BLaER1 (cell line): ENCODE measurements at regions not wholly inside any gene's neighbourhood (a gene's known extent, or its start where the extent isn't known, plus 50 kb on each side); places are given as distances from the start of the nearest gene placed in this dataset.
"Not testable (repeated sequence)": the region's sequence is repeated elsewhere in the genome, so short reads cannot be mapped to it uniquely, and the experiment has no call there.

Experiments used
- H3K27ac ChIP-seq: shearing (Covaris generic); formaldehyde crosslinking; 2 replicates; pipeline ENCODE4 v1.8.1; 2022
- H3K27me3 ChIP-seq: shearing (Covaris generic); formaldehyde crosslinking; 2 replicates; pipeline ENCODE4 v1.8.1; 2022
- H3K36me3 ChIP-seq: shearing (Covaris generic); formaldehyde crosslinking; 2 replicates; pipeline ENCODE4 v1.8.1; 2022
- H3K4me1 ChIP-seq: shearing (Covaris generic); formaldehyde crosslinking; 2 replicates; pipeline ENCODE4 v1.8.1; 2022
- H3K4me2 ChIP-seq: shearing (Covaris generic); formaldehyde crosslinking; 2 replicates; pipeline ENCODE4 v1.8.1; 2022
- H3K4me3 ChIP-seq: shearing (Covaris generic); formaldehyde crosslinking; 2 replicates; pipeline ENCODE4 v1.8.1; 2022
- H3K9ac ChIP-seq: shearing (Covaris generic); formaldehyde crosslinking; 2 replicates; pipeline ENCODE4 v1.8.1; 2022
- H3K9me3 ChIP-seq: shearing (Covaris generic); formaldehyde crosslinking; 2 replicates; pipeline ENCODE4 v1.8.1; 2022
- H4K20me1 ChIP-seq: shearing (Covaris generic); formaldehyde crosslinking; 2 replicates; pipeline ENCODE4 v1.8.1; 2022
- Cebpa-rat ChIP-seq: shearing (Covaris generic); IDR thresholded peaks from 2 replicates; pipeline ENCODE4 v1.8.1; 2022

- H3K4me1 ChIP-seq = peaks cover 7% of the 10 kb centered on the region; the same call in 1 of the 2 replicates
- no peak overlapping the region for H3K27ac ChIP-seq
- no peaks in the 10 kb centered on the region for H4K20me1 ChIP-seq
- no peak overlapping the region for H3K9ac ChIP-seq
- TF ChIP-seq Cebpa-rat = no peak
- no peaks in the 10 kb centered on the region for H3K36me3 ChIP-seq
- no peaks in the 10 kb centered on the region for H3K27me3 ChIP-seq
- H3K4me3 ChIP-seq = no peak overlapping the region
- no peak overlapping the region for H3K4me2 ChIP-seq
- peaks cover 4% of the 10 kb centered on the region; the same call in 1 of the 2 replicates for H3K9me3 ChIP-seq
Observed at GRCh38 chr5:17121776-17122175, 95.7 kb upstream of the BASP1 start.

GRCh38 chr5:17123010-17123409, 94.4 kb upstream of the BASP1 start:
- Histone ChIP-seq H3K27ac (no peak overlapping the region), H3K4me2 (no peak overlapping the region), H3K4me1 (peaks cover 7% of the 10 kb centered on the region; the same call in 1 of the 2 replicates), H3K4me3 (no peak overlapping the region), H3K27me3 (no peaks in the 10 kb centered on the region), H4K20me1 (no peaks in the 10 kb centered on the region), H3K9ac (no peak overlapping the region), H3K9me3 (peaks cover 4% of the 10 kb centered on the region; the same call in 1 of the 2 replicates), H3K36me3 (no peaks in the 10 kb centered on the region)
- TF ChIP-seq Cebpa-rat = no peak

GRCh38 chr5:17123773-17124172, 93.7 kb upstream of the BASP1 start:
- H3K4me3 ChIP-seq, H3K27ac ChIP-seq, H3K9ac ChIP-seq, H3K27me3 ChIP-seq, H3K4me2 ChIP-seq, H3K4me1 ChIP-seq, H3K9me3 ChIP-seq, H3K36me3 ChIP-seq, H4K20me1 ChIP-seq: not testable (repeated sequence)

DNA sequence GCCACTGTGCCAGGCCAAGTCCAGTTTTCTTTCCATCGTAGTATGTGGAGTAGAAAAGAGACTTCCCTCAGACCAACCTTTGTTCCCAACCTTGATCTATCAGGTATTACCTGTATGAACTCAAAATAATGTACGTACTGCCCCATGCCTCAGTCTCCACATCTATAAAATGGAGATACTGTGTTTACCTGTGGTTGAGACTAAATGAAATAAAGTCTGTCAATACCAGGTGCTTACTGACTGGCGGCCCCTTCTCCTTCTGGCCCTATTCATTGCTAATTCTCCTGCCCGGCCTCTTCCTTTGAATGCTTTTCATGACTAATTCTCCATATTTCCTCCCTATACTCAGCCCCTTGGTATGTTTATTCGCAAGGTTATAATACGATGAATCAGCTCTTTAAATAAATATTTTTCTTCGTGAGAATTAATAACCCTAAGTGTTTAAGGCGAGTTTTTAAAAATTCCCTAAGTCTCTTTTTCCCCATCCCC, 89.6 kb upstream of the BASP1 start:
- Histone ChIP-seq H3K4me2 (no peak overlapping the region), H3K27me3 (no peaks in the 10 kb centered on the region), H3K4me1 (peaks cover 13% of the 10 kb centered on the region), H3K9me3 (peaks cover 4% of the 10 kb centered on the region; the same call in 1 of the 2 replicates), H3K36me3 (no peaks in the 10 kb centered on the region), H3K9ac (no peak overlapping the region), H4K20me1 (no peaks in the 10 kb centered on the region), H3K4me3 (no peak overlapping the region), H3K27ac (no peak overlapping the region)
- TF ChIP-seq Cebpa-rat = no peak

DNA sequence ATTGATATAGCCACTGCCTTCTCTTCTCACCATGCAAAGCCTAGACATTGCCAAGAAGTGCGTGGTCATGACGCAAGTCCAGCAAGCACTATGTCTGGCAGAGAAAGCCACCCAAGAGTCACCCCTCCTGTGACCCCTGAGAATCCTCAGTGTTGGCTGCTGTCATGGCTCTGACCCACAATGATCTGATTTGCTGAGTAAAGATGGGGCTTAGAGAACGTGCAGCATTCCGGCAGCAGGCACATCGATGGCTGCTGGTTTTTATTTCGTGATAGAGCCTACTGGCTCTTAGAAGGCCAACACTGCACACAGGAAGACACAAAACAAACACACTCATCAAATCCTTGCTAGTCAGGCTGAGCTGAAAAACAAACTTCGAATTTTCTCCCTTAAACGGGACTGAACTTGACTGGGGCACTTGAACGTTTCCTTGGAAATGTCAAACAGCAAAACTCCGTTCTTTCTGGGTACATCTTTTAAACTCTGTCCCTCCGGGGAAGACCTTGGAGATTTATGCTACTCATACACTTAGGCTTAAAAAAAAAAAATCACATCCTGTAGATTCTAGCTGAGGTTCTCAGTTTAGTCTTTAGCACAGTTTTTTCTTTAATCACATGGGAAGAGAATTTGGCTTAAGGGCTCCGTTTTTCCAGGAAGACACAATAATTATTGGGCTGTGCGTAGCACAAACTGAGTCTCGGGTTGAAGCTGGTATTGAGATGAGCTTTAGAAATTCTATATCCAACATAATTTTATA, 88.2 kb upstream of the BASP1 start:
- no peak for TF ChIP-seq Cebpa-rat
- no peak overlapping the region for H3K4me2 ChIP-seq
- H3K9ac ChIP-seq = no peak overlapping the region
- H3K36me3 ChIP-seq = no peaks in the 10 kb centered on the region
- no peaks in the 10 kb centered on the region for H3K27me3 ChIP-seq
- no peaks in the 10 kb centered on the region for H3K9me3 ChIP-seq
- H4K20me1 ChIP-seq = no peaks in the 10 kb centered on the region
- no peak overlapping the region for H3K27ac ChIP-seq
- H3K4me3 ChIP-seq = no peak overlapping the region
- peaks cover 13% of the 10 kb centered on the region for H3K4me1 ChIP-seq

DNA sequence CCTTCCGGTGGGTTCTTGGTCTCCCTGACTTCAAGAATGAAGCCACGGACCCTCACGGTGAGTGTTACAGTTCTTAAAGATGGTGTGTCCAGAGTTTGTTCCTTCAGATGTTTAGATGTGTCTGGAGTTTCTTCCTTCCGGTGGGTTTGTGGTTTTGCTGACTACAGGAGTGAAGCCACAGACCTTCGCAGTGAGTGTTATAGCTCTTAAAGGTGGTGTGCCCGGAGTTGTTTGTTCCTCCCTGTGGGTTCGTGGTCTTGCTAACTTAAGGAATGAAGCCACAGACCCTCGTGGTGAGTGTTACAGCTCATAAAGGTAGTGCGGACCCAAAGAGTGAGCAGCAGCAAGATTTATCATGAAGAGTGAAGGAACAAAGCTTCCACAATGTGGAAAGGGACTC, 87.1 kb upstream of the BASP1 start:
- H3K9ac ChIP-seq, H3K36me3 ChIP-seq, H3K27ac ChIP-seq, H3K4me3 ChIP-seq, H3K9me3 ChIP-seq, H4K20me1 ChIP-seq, H3K27me3 ChIP-seq: not testable (repeated sequence)
- peak overlapping the region; percentile 59 for H3K4me2 ChIP-seq
- peaks cover 13% of the 10 kb centered on the region for H3K4me1 ChIP-seq

GRCh38 chr5:17132444-17133083, 84.9 kb upstream of the BASP1 start:
- no peaks in the 10 kb centered on the region for H3K36me3 ChIP-seq
- no peak for TF ChIP-seq Cebpa-rat
- H3K4me3 ChIP-seq = no peak overlapping the region
- H3K27ac ChIP-seq = no peak overlapping the region
- no peak overlapping the region for H3K4me2 ChIP-seq
- no peaks in the 10 kb centered on the region for H3K9me3 ChIP-seq
- H4K20me1 ChIP-seq = no peaks in the 10 kb centered on the region
- H3K4me1 ChIP-seq = peaks cover 13% of the 10 kb centered on the region
- H3K9ac ChIP-seq = no peak overlapping the region
- no peaks in the 10 kb centered on the region for H3K27me3 ChIP-seq

GRCh38 chr5:17135050-17135449, 82.4 kb upstream of the BASP1 start:
- TF ChIP-seq Cebpa-rat = no peak
- no peak overlapping the region for H3K4me3 ChIP-seq
- no peaks in the 10 kb centered on the region for H4K20me1 ChIP-seq
- H3K4me1 ChIP-seq = peaks cover 10% of the 10 kb centered on the region
- no peak overlapping the region for H3K27ac ChIP-seq
- no peaks in the 10 kb centered on the region for H3K36me3 ChIP-seq
- H3K27me3 ChIP-seq = no peaks in the 10 kb centered on the region
- H3K4me2 ChIP-seq = no peak overlapping the region
- H3K9me3 ChIP-seq = no peaks in the 10 kb centered on the region
- no peak overlapping the region for H3K9ac ChIP-seq

- Histone ChIP-seq H3K4me1 (no peaks in the 10 kb centered on the region), H3K36me3 (no peaks in the 10 kb centered on the region), H4K20me1 (no peaks in the 10 kb centered on the region), H3K27me3 (no peaks in the 10 kb centered on the region), H3K27ac (no peak overlapping the region), H3K4me3 (no peak overlapping the region), H3K4me2 (no peak overlapping the region), H3K9ac (no peak overlapping the region), H3K9me3 (no peaks in the 10 kb centered on the region)
- no peak for TF ChIP-seq Cebpa-rat
Observed at GRCh38 chr5:17143335-17143734, 74.1 kb upstream of the BASP1 start.

DNA sequence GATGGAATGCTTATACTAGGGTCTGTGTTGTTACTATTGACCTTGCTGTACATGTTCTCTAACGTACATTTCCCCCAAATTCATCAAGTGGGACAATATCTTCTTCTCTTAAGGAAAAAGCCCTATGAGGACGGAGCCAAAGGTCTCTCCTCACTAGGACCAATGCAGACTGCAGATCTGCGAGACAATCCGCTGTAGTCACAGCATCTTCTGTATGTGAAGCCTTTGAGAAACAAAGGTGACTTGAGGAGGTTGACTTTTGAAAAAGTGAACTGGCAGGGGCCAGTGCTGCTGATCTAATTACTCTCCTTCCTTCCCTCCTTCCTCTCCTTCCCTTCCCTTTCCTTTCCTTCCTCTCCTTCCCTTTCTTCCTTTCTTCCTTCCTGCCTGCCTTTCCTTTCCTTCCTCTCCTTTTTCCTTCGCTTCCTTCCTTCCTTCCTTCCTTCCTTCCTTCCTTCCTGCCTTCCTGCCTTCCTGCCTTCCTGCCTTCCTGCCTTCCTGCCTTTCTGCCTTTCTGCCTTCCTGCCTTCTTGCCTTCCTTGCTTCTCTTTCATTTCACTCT, 71.1 kb upstream of the BASP1 start:
- no peak for TF ChIP-seq Cebpa-rat
- no peak overlapping the region for H3K9ac ChIP-seq

More for the DNA sequence above, 71.1 kb upstream of the BASP1 start:
- Histone ChIP-seq H3K4me1 (no peaks in the 10 kb centered on the region), H3K27ac (no peak overlapping the region), H3K9me3 (no peaks in the 10 kb centered on the region), H3K27me3 (no peaks in the 10 kb centered on the region), H3K4me2 (no peak overlapping the region), H3K4me3 (no peak overlapping the region), H3K36me3 (no peaks in the 10 kb centered on the region), H4K20me1 (no peaks in the 10 kb centered on the region)
